ENCODE measurements at regions not wholly inside any gene's neighbourhood (a gene's known extent, or its start where the extent isn't known, plus 50 kb on each side); places are given as distances from the start of the nearest gene placed in this dataset.

GRCh38 chr15:93250950-93251349, 161.9 kb upstream of the RGMA start:
- no peak for TF ChIP-seq CTCF (IDR thresholded peaks at IDR 0.05)
- no peak for TF ChIP-seq POLR2A (IDR thresholded peaks at IDR 0.05)
